ENCODE measurements at regions not wholly inside any gene's neighbourhood (a gene's known extent, or its start where the extent isn't known, plus 50 kb on each side); places are given as distances from the start of the nearest gene placed in this dataset.

GRCh38 chr2:123144082-123144481 lies 881.0 kb upstream of the CNTNAP5 start:
- TF ChIP-seq CTCF (IDR thresholded peaks at IDR 0.05; ENCODE audit: insufficient read depth, low read length), result no peak
- no peak for TF ChIP-seq POLR2AphosphoS5 (IDR thresholded peaks at IDR 0.05; ENCODE audit: low read depth)
- TF ChIP-seq SPI1 (IDR thresholded peaks at IDR 0.05; ENCODE audit: borderline replicate concordance, low read depth), result no peak
- TF ChIP-seq GABPA (IDR thresholded peaks at IDR 0.05; ENCODE audit: low read depth), result no peak
- TF ChIP-seq REST (IDR thresholded peaks at IDR 0.05; ENCODE audit: insufficient replicate concordance, low read depth), result no peak

Data from HL-60 (cell line).